ENCODE measurements at regions not wholly inside any gene's neighbourhood (a gene's known extent, or its start where the extent isn't known, plus 50 kb on each side); places are given as distances from the start of the nearest gene placed in this dataset.

DNA sequence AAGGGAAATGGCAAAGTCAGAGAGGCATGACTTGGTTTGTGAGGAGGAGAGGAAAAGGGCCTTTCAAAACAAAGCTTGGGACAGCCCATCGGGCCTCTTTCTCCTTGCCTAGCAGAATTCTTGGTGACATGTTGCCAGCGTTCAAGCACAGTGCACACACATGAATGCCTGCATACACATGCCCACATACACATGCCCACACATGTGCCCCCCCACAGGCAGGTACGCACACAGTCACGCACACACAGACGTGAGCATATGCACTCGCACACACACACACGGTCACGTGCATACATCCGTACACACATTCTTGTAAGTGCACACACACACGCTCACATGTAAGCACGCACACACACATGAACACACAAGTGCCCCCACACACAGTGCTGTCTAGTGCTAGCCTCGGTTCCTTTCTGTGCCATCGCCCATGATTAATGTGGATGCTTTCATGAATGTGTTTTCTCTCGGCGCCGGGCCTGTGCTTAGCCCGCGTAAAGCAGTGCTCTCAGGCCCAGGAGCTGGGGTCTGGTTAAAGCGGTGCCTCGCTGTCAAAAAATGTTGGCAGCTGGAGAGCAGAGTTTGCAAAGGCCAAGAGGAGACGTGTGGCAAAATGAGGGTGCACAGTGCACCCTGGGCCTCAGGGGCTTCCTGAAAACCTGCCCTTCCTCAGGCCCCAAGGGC, 328.8 kb upstream of the DIO3 start:
- no peaks in the 10 kb centered on the region for H4K20me1 ChIP-seq (ENCODE audit: insufficient read depth)
- TF ChIP-seq CEBPB (IDR thresholded peaks at IDR 0.05; ENCODE audit: low read depth) = no peak
- no peak for TF ChIP-seq TCF7L2 (IDR thresholded peaks at IDR 0.05; ENCODE audit: borderline replicate concordance, extremely low read depth, insufficient read depth, insufficient read length)
- TF ChIP-seq EZH2phosphoT487 (IDR thresholded peaks at IDR 0.05; ENCODE audit: borderline replicate concordance) = no peak
- TF ChIP-seq JUND (IDR thresholded peaks at IDR 0.05) = no peak
- TF ChIP-seq RAD21 (IDR thresholded peaks at IDR 0.05; ENCODE audit: low read depth) = no peak
- ChIA-PET RAD21 (ENCODE audit: low non-redundant PET in 1 of 2, low total read pairs in 2 of 2, uncharacterized antibody in 2 of 2, unreplicated experiment in 2 of 2) (no interaction called here), POLR2A (no interaction called here), CTCF (no interaction called here)
- H3K4me3 ChIP-seq (replicated peaks in 1 of 2; ENCODE audit: low read depth in 1 of 2, low read length in 2 of 2) = no peak overlapping the region
- no TSS peak for BruUV-seq (replicated peaks)
- H3K27ac ChIP-seq (ENCODE audit: low read depth, low read length) = no peak overlapping the region
- no peaks in the 10 kb centered on the region for H3K9me2 ChIP-seq (ENCODE audit: insufficient read depth)
- H3K4me2 ChIP-seq (ENCODE audit: low read length) = no peak overlapping the region
- H3K79me2 ChIP-seq (ENCODE audit: insufficient read depth, low read length) = no peaks in the 10 kb centered on the region
- ATAC-seq (no peak), DNase-seq (ENCODE audit: low read depth, low spot score) (no peak)
- H3K9ac ChIP-seq (ENCODE audit: low read length) = no peak overlapping the region
- no peak overlapping the region for H2AFZ ChIP-seq (ENCODE audit: low read depth, low read length, poor library complexity, severe bottlenecking)
- H3K36me3 ChIP-seq (ENCODE audit: control insufficient read depth in 1 of 2, insufficient read depth in 2 of 2, low read length in 2 of 2) = no peaks in the 10 kb centered on the region
- intact Hi-C loops (cut with micrococcal nuclease) = loop anchor here (10.0 kb wide), 1 partner anchor 848 kb away; no protein-coding TSS in a partner anchor
- no peaks in the 10 kb centered on the region for H3K27me3 ChIP-seq (ENCODE audit: insufficient read depth, low read length)
- no peaks in the 10 kb centered on the region for H3K9me3 ChIP-seq (ENCODE audit: control insufficient read depth in 1 of 2, insufficient read depth in 1 of 2, low read depth in 1 of 2, low read length in 2 of 2)
- no peaks in the 10 kb centered on the region for H3K4me1 ChIP-seq (ENCODE audit: control insufficient read depth in 1 of 2, insufficient read depth in 2 of 2, low read length in 2 of 2)

DNA sequence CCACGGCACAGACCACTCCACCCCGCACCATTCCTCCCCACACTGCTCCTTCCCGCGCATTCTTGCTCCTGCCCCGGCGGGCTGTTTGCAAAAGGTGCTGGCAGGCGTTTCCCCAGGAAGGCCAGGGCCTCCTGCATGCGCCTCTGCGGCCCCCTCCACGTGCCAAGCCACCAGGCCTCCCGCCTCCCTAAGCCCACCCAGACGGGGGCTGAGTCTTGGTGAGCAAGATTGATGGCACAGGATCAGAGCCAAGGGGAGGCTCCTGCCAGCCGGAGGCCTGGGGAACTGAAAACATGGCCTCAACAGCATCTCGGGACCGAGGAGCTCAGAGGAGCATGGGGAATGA, 328.3 kb upstream of the DIO3 start:
- no peaks in the 10 kb centered on the region for H3K9me2 ChIP-seq (ENCODE audit: insufficient read depth)
- CTCF ChIA-PET = no interaction called here
- DNase-seq (ENCODE audit: low read depth, low spot score) (no peak), ATAC-seq (no peak)
- H2AFZ ChIP-seq (ENCODE audit: low read depth, low read length, poor library complexity, severe bottlenecking) = no peak overlapping the region
- H3K4me1 ChIP-seq (ENCODE audit: control insufficient read depth in 1 of 2, insufficient read depth in 2 of 2, low read length in 2 of 2) = no peaks in the 10 kb centered on the region
- no peak overlapping the region for H3K4me3 ChIP-seq (replicated peaks in 1 of 2; ENCODE audit: low read depth in 1 of 2, low read length in 2 of 2)
- H3K27me3 ChIP-seq (ENCODE audit: insufficient read depth, low read length) = no peaks in the 10 kb centered on the region
- H3K9ac ChIP-seq (ENCODE audit: low read length) = no peak overlapping the region
- no peak overlapping the region for H3K4me2 ChIP-seq (ENCODE audit: low read length)
- POLR2A ChIA-PET = no interaction called here
- intact Hi-C loops (cut with micrococcal nuclease) = loop anchor here (10.0 kb wide), 1 partner anchor 848 kb away; no protein-coding TSS in a partner anchor
- BruUV-seq (replicated peaks) = no TSS peak
- no peaks in the 10 kb centered on the region for H4K20me1 ChIP-seq (ENCODE audit: insufficient read depth)
- no peaks in the 10 kb centered on the region for H3K36me3 ChIP-seq (ENCODE audit: control insufficient read depth in 1 of 2, insufficient read depth in 2 of 2, low read length in 2 of 2)
- H3K27ac ChIP-seq (ENCODE audit: low read depth, low read length) = no peak overlapping the region
- no peaks in the 10 kb centered on the region for H3K9me3 ChIP-seq (ENCODE audit: control insufficient read depth in 1 of 2, insufficient read depth in 1 of 2, low read depth in 1 of 2, low read length in 2 of 2)
- RAD21 ChIA-PET (ENCODE audit: low non-redundant PET in 1 of 2, low total read pairs in 2 of 2, uncharacterized antibody in 2 of 2, unreplicated experiment in 2 of 2) = no interaction called here
- no peaks in the 10 kb centered on the region for H3K79me2 ChIP-seq (ENCODE audit: insufficient read depth, low read length)
- TF ChIP-seq JUND (IDR thresholded peaks at IDR 0.05) = no peak
- TF ChIP-seq ZFX (IDR thresholded peaks at IDR 0.05) = no peak
- TF ChIP-seq, protein P1, sequence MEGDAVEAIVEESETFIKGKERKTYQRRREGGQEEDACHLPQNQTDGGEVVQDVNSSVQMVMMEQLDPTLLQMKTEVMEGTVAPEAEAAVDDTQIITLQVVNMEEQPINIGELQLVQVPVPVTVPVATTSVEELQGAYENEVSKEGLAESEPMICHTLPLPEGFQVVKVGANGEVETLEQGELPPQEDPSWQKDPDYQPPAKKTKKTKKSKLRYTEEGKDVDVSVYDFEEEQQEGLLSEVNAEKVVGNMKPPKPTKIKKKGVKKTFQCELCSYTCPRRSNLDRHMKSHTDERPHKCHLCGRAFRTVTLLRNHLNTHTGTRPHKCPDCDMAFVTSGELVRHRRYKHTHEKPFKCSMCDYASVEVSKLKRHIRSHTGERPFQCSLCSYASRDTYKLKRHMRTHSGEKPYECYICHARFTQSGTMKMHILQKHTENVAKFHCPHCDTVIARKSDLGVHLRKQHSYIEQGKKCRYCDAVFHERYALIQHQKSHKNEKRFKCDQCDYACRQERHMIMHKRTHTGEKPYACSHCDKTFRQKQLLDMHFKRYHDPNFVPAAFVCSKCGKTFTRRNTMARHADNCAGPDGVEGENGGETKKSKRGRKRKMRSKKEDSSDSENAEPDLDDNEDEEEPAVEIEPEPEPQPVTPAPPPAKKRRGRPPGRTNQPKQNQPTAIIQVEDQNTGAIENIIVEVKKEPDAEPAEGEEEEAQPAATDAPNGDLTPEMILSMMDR (IDR thresholded peaks at IDR 0.05 in 2 of 3, conservative IDR thresholded peaks at IDR 0.05 in 1 of 3; ENCODE audit: borderline replicate concordance in 1 of 3, insufficient read depth in 1 of 3, low read depth in 2 of 3, low read length in 2 of 3) = no peak
- TF ChIP-seq, protein P2, sequence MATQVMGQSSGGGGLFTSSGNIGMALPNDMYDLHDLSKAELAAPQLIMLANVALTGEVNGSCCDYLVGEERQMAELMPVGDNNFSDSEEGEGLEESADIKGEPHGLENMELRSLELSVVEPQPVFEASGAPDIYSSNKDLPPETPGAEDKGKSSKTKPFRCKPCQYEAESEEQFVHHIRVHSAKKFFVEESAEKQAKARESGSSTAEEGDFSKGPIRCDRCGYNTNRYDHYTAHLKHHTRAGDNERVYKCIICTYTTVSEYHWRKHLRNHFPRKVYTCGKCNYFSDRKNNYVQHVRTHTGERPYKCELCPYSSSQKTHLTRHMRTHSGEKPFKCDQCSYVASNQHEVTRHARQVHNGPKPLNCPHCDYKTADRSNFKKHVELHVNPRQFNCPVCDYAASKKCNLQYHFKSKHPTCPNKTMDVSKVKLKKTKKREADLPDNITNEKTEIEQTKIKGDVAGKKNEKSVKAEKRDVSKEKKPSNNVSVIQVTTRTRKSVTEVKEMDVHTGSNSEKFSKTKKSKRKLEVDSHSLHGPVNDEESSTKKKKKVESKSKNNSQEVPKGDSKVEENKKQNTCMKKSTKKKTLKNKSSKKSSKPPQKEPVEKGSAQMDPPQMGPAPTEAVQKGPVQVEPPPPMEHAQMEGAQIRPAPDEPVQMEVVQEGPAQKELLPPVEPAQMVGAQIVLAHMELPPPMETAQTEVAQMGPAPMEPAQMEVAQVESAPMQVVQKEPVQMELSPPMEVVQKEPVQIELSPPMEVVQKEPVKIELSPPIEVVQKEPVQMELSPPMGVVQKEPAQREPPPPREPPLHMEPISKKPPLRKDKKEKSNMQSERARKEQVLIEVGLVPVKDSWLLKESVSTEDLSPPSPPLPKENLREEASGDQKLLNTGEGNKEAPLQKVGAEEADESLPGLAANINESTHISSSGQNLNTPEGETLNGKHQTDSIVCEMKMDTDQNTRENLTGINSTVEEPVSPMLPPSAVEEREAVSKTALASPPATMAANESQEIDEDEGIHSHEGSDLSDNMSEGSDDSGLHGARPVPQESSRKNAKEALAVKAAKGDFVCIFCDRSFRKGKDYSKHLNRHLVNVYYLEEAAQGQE (IDR thresholded peaks at IDR 0.05; ENCODE audit: low read depth) = no peak
- no peak for TF ChIP-seq CBX3 (IDR thresholded peaks at IDR 0.05; ENCODE audit: low read depth)
- no peak for TF ChIP-seq EZH2 (IDR thresholded peaks at IDR 0.05)
- TF ChIP-seq FOSL1 (IDR thresholded peaks at IDR 0.05; ENCODE audit: low read depth) = no peak
- TF ChIP-seq, protein P3, sequence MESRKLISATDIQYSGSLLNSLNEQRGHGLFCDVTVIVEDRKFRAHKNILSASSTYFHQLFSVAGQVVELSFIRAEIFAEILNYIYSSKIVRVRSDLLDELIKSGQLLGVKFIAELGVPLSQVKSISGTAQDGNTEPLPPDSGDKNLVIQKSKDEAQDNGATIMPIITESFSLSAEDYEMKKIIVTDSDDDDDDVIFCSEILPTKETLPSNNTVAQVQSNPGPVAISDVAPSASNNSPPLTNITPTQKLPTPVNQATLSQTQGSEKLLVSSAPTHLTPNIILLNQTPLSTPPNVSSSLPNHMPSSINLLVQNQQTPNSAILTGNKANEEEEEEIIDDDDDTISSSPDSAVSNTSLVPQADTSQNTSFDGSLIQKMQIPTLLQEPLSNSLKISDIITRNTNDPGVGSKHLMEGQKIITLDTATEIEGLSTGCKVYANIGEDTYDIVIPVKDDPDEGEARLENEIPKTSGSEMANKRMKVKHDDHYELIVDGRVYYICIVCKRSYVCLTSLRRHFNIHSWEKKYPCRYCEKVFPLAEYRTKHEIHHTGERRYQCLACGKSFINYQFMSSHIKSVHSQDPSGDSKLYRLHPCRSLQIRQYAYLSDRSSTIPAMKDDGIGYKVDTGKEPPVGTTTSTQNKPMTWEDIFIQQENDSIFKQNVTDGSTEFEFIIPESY (IDR thresholded peaks at IDR 0.05; ENCODE audit: extremely low read depth, insufficient replicate concordance, low read length) = no peak
- no peak for TF ChIP-seq ZNF274 (IDR thresholded peaks at IDR 0.05; ENCODE audit: low read depth, low read length)
